ENCODE measurements at regions not wholly inside any gene's neighbourhood (a gene's known extent, or its start where the extent isn't known, plus 50 kb on each side); places are given as distances from the start of the nearest gene placed in this dataset.

DNA sequence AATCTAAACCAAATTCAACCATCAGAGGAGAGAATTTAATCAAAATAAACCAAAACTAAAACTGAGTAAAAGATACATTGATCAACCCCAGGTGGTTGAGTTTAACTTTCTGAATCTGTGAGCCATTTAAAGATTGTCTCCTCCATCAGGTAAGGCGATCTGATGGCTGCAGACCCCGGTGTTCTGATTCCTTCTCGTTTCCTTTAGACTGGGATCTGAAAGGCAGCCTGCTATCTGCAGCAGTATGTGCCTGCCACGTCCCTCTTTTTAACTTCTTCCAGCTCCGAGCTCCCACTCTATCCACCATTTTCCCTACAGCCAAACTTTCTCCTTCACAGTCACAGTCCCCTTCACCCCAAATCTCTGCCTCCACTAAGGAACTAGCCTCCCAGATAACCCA, 66.1 kb upstream of the ARHGAP32 start:
- no peak for TF ChIP-seq CTCF (conservative IDR thresholded peaks at IDR 0.05; ENCODE audit: low read depth, low read length)
- no peak for TF ChIP-seq EZH2 (IDR thresholded peaks at IDR 0.05; ENCODE audit: low read length, unreplicated experiment)

All from PC-3 (cell line).